ENCODE measurements at regions not wholly inside any gene's neighbourhood (a gene's known extent, or its start where the extent isn't known, plus 50 kb on each side); places are given as distances from the start of the nearest gene placed in this dataset.
"Not testable (repeated sequence)": the region's sequence is repeated elsewhere in the genome, so short reads cannot be mapped to it uniquely, and the experiment has no call there.

DNA sequence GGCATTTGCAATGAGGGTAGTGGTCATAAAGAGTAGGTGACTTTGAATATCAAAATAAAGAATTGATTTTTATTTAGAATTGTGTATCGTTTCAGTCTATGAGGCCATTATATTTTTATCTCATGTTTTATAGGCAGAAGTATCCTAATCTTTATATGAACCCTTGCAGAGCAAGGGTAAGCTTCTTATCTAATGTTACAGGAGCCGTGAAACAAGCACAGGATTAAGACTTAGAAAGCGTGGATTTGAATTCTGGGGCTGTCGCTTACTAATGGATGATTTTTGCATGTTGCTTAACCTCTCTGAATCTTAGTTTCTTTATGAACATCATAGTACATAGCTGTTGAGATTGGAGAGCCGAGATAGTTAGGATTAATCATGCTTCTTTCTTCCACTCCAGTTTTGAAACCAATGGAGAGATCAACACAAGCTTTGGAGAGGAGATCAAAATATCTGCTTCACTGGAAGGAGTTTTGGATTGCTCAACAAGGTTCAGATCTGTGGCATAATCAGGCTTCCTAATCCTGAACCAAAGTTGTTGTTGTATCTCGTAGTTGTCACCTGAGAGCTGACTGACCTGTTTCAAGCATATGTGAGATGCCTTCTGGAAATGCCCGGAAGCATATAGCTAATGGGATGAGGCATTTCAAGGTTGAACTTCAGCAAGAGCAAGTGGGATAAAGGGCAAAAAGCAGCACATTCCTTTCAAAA lies 166.9 kb upstream of the GK2 start:
- DNase-seq (ENCODE audit: low read depth in 4 of 4, low spot score in 3 of 4): no peak

DNA sequence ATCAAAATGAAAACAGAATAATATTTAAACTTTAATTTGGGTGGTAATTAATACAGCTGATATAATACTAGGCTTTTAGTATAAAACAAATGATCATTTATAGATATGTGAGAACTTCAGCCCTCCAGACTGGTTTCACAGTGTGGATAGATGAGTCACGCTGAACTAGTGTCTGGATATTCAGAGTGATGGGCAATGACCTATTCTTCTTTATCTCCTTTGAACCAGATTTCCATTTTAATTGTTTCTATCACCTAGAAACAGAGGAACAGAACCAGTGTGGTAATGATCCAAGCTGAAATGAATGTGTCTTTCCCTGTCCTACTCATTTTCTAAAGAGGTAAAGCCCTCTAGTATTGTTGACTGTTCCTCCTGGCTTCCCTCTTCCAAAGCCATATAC lies 155.2 kb upstream of the GK2 start:
- DNase-seq (ENCODE audit: low read depth in 4 of 4, low spot score in 3 of 4): no peak

DNA sequence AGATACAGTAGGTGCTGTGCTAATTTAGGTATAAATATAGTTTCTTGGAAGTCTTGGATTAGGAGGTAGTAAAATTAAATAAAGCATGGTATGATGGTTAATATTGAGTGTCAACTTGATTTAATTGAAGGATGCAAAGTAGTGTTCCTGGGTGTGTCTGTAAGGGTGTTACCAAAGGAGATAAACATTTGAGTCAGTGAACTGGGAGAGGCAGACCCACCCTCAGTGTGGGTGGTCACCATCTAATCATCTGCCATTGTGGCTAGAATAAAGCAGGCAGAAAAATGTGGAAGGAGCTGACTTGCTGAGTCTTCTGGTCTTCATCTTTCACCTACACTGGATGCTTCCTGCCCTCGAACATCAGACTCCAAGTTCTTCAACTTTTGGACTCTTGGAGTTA lies 153.7 kb upstream of the GK2 start:
- DNase-seq (ENCODE audit: low read depth in 4 of 4, low spot score in 3 of 4): no peak

DNA sequence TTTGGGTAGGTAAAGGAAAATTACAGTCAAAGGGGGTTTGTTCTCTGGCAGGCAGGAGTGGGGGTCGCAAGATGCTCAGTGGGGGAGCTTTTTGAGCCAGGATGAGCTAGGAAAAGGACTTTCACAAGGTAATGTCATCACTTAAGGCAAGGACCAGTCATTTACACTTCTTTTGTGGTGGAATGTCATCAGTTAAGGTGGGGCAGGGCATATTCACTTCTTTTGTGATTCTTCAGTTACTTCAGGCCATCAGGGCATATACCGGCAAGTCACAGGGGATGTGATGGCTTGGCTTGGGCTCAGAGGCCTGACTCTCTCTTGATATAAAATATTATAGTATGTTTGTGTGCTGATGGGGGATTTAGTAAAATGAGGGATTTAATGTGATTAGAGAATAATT lies 151.4 kb upstream of the GK2 start:
- not testable (repeated sequence) for DNase-seq (ENCODE audit: low read depth in 4 of 4, low spot score in 3 of 4)

DNA sequence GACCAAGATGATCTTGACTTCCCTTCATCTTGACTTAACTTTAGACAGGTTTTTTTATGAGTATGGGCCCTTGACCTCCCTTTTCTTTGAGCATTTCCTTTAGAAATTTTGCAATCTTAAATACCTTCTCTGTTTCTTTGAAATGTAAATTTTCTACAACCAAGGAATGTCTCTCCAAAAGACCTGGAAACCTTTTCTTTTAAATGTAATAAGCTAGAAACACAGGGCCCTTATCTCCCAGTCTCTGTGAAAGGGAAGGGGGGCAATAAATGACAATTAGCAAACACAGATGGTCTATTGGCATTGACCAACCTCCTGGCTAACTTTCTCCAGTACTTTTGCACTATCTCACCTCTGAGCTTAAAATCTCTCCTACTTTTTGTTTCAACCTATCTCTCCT lies 144.3 kb upstream of the GK2 start:
- DNase-seq (ENCODE audit: low read depth in 4 of 4, low spot score in 3 of 4): no peak

DNA sequence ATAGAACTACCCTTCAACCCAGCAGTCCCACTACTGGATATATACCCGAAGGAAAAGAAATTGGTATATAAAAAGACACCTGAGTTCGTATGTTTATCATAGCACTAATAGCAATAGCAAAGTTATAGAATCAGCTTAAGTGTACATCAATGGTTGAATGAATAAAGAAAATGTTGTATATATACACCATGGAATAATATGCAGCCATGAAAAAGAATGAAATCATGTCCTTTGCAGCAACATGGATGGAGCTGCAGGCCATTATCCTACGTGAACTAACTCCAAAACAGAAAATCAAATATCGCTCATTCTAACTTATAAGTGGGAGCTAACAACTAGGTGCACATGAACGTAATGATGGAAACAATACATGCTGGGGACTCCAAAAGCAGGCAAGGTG lies 143.5 kb upstream of the GK2 start:
- no peak for DNase-seq (ENCODE audit: low read depth in 4 of 4, low spot score in 3 of 4)

DNA sequence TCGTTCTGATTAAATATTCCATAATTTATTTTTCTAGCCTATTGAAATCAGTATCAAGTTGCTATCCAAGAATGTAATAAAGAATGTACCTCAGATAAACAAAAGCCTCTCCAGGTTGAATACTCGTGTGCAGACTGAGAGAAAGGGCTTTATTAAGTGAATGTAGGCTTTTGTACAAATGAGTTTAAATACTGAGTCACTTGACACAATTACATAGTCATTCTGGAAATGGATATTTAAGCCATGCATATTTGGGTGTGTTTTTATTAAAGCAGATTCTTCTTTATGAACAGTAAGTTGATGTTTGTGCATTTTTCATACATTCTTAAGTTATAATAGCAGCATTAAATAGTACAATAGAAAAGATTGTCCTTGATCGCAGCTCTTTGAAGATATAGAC lies 139.8 kb upstream of the GK2 start:
- DNase-seq (ENCODE audit: low read depth in 4 of 4, low spot score in 3 of 4): no peak

DNA sequence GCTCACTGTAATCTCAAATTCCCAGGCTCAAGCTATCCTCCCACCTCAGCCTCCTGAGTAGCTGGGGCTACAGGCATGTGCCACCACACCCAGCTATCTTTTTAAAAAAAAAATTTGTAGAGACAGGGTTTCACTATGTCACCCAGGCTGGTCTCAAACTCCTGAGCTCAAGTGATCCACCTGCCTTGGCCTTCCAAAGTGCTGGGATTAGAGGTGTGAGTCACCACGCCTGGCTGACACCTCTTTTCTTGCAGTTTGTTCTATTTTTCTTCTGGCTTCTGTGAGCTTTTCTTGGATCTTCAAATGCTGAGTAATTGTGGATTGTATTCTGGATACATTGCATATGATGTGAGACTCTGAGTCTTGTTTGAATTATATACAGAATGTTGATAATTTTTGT lies 137.3 kb upstream of the GK2 start:
- not testable (repeated sequence) for DNase-seq (ENCODE audit: low read depth in 4 of 4, low spot score in 3 of 4)

DNA sequence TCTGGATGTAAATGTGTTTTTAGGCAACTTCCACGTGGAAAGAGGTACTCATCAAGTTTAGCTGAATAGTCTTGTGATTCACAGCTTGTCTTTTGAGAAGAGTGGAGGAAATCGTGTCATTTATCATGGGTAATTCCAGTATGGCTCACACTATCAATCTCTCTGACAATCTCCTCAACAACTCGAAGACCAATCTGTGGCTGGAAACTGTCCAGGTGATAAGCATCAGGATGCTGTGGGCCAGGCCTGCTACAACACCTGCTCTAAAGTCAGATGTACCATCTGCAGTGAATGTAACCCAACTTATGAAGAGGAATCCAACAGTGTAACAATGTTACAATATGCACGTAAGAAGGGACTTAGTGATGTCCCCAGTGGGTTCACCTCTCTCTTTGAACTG lies 132.1 kb upstream of the GK2 start:
- DNase-seq (ENCODE audit: low read depth in 4 of 4, low spot score in 3 of 4): no peak

DNA sequence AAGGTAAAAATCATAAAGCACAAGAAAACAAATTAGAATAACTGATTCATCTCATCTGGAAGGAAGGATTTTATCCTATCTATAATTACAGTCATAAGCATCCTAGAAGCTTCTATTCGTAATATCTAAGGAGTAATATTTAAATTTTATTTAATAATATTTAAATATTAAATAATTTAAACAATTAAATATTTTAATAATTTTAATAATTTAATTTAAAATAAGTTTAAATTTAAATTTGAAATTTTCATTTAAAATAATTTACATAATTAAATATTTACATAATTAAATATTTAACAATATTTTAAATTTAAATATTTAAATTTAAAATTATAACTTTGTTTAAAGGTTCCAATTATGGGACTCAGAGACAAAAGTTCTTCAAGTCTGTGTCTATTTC lies 127.5 kb upstream of the GK2 start:
- DNase-seq (ENCODE audit: low read depth in 4 of 4, low spot score in 3 of 4): no peak

DNA sequence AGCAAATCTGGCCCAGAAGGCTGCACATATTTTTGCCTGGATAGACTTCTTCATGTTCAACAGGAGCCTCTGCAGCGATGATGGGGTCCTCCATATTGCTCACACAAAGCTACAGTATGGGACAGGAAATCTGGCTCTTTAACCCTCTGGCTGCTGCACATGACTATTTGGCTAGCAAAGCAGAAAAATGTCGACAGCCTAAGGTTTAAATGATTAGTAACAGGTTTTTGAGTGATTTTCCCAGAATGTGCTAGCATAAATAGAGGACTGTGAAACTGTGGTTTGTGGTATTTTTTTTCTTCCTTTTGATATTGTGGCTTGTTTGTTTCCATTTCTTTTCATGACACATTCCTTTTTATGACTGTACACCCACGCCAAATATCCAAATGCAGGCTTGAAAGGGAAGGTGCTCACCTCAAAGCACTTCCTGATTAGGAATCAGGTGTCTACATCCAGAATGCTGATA lies 120.2 kb upstream of the GK2 start:
- DNase-seq (ENCODE audit: low read depth in 4 of 4, low spot score in 3 of 4): no peak

DNA sequence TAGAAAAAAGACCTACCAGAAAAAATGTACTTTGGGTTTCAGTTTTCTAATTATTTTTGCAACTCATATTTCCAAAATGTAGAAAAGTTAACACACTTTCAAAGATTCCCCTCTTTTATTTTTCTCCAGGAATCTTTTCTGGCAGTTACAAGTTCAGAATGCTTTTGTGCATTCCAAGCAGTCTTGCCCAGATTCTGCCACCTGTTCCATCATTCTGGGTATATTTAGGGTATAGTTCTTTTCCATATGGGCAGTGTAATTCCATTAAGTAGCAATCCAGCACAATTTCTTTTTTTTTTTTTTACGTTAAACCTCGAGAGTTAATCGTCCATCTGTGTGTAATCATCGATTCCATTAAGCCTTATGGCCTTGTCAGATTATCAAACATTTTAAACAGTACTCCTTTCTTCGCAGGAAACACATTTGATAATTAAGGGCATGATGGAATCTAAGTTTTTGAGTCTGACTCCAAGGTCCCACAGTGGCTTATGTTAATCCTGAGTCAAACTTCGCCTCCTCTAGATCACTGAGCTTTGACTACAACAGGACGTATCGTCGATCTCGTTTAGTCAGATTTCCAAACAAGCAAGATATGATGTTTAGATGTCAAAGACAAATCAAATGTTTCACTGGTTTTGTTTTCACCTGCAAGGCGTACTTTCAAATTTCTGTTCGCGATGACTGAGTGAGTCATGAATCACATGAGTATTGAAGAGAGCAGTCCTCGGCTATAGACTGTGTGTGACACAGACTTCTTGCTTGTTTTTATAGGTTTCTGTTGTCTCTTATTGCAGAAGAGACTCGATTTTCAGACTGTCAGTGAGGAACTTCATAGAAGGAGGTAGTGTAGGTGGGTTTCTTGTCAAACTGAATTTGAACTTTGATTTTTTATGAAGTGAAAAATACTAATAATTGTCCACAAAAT lies 118.9 kb upstream of the GK2 start:
- no peak for DNase-seq (ENCODE audit: low read depth in 4 of 4, low spot score in 3 of 4)

DNA sequence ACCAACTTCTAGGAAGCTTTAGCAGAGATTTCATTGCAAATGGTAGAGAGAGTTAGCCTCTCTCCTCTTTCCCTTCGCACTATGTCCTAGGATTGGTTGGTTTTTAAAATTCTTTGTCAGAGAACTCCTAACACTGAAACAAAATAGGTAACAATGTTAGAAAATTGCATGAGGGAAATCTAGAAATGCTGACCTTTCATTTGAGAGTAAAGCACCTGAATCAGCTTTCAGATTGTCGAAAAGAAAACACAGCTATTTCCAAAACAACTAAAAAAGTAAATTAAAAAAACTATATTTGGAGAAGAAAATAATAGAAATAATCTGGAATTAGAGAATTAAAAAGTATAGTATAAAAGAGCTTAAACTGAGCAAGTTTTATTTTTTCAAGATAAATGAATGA lies 108.1 kb upstream of the GK2 start:
- DNase-seq (ENCODE audit: low read depth in 4 of 4, low spot score in 3 of 4): no peak

DNA sequence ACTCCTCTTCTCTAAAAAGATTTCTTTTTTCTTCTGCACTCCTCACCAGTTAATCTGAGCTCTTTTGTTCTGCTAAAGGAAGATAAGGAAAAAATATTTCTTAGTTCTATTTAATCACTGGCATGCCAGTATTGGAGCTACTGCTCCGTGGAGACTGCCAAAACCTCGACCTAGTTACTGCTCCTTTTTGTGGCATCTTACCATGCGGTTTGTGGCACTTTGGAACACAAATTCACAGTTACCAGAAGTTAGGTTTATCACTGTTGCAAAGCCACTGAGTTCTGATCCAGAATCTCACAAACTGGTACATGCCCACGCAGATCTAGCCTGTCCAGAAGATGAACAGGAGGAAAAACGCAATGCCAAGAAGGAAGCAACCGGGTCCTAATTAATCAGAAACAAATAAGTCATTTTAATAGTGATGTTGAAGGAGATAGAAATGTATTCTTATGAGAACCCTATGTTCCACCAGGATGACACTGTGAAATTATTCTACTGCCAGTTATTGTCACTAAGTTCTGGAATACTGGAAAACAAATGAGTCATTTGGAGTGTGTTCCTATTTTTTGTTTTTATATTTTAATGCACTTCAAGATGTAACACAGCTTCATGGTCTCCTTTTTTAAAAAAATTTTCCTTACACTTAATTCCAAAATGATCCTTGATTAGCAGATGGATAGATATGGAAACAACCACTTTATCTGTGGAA lies 106.7 kb upstream of the GK2 start:
- no peak for DNase-seq (ENCODE audit: low read depth in 4 of 4, low spot score in 3 of 4)

DNA sequence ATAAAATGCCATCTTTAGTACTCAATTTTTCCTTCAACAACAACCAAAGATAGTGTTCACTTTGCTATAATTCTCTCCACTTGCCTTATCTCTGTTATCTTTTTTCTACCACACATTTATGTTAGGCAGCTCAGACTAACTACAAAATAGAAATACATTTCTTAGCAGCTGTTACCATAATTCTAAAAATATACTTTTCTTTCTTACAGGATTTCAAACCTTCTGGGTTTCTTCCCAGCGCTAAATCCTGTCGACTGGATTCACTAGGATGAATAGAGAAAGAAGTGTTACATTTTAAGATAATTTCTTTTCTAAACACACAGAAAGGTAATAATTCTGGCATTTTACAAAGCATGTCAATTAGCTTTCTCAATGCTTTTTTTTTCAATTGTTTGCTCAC lies 105.5 kb upstream of the GK2 start:
- DNase-seq (ENCODE audit: low read depth in 4 of 4, low spot score in 3 of 4): no peak

DNA sequence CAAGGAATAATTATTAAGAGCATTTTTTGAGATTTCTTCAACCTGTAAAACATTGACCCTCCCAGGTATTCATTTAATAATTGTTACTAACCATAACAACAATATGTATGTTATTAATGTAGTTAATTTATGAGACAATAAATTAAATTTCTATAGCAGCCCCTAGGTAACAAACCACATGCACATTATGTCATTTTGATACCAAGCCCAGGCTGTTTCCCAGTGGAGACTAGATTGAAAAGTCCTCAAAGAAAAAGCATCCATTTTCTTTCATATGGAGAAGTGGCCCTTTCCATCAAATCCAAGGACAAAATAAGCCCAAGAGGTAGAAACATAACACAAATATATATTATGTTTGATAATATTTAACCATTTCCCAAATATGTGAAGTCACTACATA lies 104.3 kb upstream of the GK2 start:
- DNase-seq (ENCODE audit: low read depth in 4 of 4, low spot score in 3 of 4): no peak

DNA sequence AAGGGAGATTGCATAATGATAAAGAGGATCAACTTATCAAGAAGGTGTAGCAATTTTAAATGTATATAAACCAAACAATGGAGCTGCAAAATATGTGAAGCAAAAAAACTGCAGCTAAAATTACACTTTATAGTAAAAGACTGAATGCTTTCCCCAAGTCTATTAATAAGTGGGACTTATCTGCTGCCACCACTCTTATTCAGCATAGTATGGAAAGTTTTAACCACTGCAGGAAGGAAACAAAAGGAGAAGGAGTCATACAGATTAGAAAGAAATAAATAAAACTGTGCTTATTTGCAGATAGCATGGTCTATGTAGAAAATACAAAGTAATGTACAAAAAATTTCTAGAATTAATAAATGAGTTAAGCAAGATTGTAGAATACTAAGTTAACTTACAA lies 94.1 kb upstream of the GK2 start:
- DNase-seq (ENCODE audit: low read depth in 4 of 4, low spot score in 3 of 4): no peak

DNA sequence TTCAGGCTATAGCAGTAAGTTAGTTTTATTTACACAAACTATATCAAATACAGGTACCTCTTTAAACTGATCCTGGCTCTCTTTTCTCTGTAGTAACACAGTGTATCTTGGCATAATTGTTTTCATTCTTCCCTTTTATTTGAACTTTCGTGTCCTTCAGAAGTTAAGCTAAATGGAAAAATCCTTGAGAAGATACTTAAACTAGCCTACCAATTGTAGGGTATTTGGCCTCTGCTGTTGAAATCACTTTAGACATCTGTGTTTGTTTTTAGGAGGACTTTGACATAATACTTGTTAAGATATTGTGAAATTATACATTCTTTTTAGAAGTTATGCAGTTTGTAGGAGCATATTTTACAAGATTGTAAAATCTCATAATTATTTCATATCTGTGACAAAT lies 90.3 kb upstream of the GK2 start:
- DNase-seq (ENCODE audit: low read depth in 4 of 4, low spot score in 3 of 4): no peak

DNA sequence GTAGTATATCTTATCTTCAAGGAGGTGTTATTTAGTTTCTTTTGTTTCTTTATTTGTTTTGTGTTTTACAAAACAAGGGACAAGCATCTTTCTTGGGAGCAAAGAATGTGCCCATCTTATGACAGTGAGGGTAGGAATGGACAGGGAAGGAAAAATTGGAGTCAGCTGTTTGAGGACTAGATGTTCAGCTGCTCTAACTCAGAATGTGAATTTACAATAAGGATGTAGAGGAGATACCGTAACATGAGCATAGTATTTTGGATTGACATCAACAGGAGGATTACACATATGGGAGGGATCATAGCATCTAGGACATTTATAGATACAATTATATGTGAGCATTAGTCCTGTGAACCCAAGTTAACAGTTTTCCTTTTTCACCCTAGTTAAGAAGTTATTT lies 89.0 kb upstream of the GK2 start:
- no peak for DNase-seq (ENCODE audit: low read depth in 4 of 4, low spot score in 3 of 4)

DNA sequence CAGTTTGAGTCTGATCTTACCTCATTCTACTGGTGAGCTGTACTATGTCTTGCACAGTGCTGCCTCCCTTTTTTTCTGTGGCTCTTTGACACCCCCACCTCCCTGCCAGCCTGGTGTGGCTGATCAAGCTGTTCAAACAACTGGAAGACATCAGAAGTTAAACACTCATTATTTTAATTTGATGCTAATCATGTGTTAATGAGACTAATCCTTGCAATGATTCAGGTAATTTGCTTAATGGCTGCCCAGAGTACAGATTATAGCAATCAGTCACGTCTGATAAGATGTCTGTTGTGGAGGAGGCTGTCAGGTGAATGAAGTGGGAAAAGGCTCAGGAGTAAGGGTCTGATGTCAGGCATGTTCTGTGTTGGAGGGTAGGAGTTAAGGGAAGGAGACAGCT lies 87.4 kb upstream of the GK2 start:
- no peak for DNase-seq (ENCODE audit: low read depth in 4 of 4, low spot score in 3 of 4)

DNA sequence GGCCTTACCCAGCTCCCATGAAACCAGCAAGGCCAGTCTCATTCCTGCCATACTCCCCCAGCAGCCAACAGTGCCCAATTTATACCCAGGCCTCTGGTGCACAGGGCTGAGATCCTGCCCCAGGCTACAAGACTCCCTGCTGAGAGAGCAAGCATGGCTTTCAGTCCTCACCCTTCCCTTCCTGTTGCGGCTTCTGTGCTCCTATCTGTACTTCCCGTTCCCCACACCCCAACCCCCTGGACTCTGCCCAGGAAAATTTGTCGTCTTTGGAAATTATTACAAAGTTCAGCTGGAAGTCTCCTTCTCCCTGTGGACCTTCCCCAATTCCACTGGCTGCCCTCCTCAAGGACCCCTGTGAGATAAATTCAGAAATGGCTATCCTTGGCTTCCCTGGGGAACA lies 84.1 kb upstream of the GK2 start:
- no peak for DNase-seq (ENCODE audit: low read depth in 4 of 4, low spot score in 3 of 4)

DNA sequence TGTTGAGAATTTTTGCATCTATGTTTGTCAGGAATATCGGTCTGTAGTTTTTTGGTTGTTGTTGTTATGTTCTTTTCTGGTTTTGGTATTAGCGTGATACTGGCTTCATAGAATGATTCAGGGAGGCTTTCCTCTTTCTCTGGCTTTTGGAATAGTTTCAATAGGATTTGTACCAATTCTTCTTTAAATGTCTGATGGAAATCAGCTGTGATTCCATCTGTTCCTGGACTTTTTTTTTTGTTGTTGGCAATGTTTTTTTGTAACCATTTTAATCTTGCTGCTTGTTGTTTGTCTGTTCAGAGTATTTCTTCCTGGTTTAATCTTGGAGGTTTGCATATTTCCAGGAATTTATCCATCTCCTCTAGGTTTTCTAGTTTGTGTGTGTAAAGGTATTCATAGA lies 81.5 kb upstream of the GK2 start:
- DNase-seq (ENCODE audit: low read depth in 4 of 4, low spot score in 3 of 4): no peak
